ENCODE measurements at regions not wholly inside any gene's neighbourhood (a gene's known extent, or its start where the extent isn't known, plus 50 kb on each side); places are given as distances from the start of the nearest gene placed in this dataset.

DNA sequence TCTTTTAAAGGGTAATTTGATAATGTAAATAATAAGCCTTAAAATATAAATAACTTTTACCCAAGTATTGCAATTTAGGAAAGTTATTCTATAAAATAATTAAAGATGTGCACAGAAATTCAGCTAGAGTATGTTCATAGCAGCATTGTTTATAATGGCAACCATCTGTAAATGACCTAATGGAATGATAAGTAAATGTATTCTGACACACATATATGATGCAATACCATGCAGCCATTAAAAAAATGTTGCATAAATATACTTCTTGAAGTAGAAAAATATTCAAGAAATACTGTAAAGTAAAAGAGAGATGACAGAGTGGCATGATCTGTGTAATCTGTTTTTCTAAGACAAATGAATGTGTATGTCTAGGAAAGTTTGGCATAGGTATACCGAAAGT is 545.7 kb downstream of the ZEB2 start:
- intact Hi-C loops (cut with micrococcal nuclease) = no loop called here
- Mint-ChIP-seq H3K36me3 (no peaks in the 10 kb centered on the region), H3K27me3 (ENCODE audit: low read depth in 2 of 2) (no peaks in the 10 kb centered on the region), H3K4me3 (no peak overlapping the region), H3K9me3 (no peaks in the 10 kb centered on the region), H3K27ac (no peak overlapping the region), H3K4me1 (no peaks in the 10 kb centered on the region)
- no peaks in the 10 kb centered on the region for H3K9me3 ChIP-seq (ENCODE audit: control insufficient read depth, insufficient read depth, low read length)
- DNase-seq (no peak), ATAC-seq (no peak)
- TF ChIP-seq, protein P1, sequence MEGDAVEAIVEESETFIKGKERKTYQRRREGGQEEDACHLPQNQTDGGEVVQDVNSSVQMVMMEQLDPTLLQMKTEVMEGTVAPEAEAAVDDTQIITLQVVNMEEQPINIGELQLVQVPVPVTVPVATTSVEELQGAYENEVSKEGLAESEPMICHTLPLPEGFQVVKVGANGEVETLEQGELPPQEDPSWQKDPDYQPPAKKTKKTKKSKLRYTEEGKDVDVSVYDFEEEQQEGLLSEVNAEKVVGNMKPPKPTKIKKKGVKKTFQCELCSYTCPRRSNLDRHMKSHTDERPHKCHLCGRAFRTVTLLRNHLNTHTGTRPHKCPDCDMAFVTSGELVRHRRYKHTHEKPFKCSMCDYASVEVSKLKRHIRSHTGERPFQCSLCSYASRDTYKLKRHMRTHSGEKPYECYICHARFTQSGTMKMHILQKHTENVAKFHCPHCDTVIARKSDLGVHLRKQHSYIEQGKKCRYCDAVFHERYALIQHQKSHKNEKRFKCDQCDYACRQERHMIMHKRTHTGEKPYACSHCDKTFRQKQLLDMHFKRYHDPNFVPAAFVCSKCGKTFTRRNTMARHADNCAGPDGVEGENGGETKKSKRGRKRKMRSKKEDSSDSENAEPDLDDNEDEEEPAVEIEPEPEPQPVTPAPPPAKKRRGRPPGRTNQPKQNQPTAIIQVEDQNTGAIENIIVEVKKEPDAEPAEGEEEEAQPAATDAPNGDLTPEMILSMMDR (IDR thresholded peaks at IDR 0.05) = no peak
- H3K36me3 ChIP-seq (ENCODE audit: control insufficient read depth, insufficient read depth, low read length) = no peaks in the 10 kb centered on the region
- H3K27me3 ChIP-seq (ENCODE audit: control insufficient read depth, insufficient read depth, low read length) = no peaks in the 10 kb centered on the region
- H3K4me1 ChIP-seq (ENCODE audit: control insufficient read depth, insufficient read depth, low read length) = no peaks in the 10 kb centered on the region
- no CpG with 5 or more reads among the region's 1 CpG for WGBS (ENCODE audit: insufficient coverage)
- no peak overlapping the region for H3K27ac ChIP-seq (ENCODE audit: low read length)
- H3K4me3 ChIP-seq (ENCODE audit: low read length) = no peak overlapping the region

DNA sequence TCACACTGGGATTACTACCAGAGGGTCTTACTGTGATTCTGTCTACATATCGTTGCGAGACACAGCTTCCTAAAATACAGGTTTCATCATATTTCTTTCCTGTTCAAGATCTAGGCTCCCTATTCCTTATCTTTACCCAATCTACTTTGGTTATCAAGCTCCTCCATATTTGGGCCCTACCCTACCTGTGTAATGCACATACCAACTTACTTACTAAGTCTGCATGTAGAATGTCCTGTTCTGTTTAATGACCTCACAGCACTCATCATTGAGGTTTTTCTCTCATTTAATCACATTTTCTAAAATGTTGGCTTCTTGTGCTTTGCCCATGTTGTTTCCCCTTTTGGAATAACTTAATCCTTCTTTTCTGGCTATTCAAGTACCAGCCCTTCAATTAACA is 551.1 kb downstream of the ZEB2 start:
- H3K36me3 Mint-ChIP-seq = no peaks in the 10 kb centered on the region
- H3K27ac Mint-ChIP-seq = no peak overlapping the region
- intact Hi-C loops (cut with micrococcal nuclease) = no loop called here
- no peak for DNase-seq
- 90% methylated on average over 2 of the region's 2 CpGs for WGBS (ENCODE audit: insufficient coverage)
- H3K27ac ChIP-seq (ENCODE audit: low read length) = no peak overlapping the region
- no peaks in the 10 kb centered on the region for H3K27me3 Mint-ChIP-seq (ENCODE audit: low read depth in 2 of 2)
- H3K9me3 ChIP-seq (ENCODE audit: control insufficient read depth, insufficient read depth, low read length) = no peaks in the 10 kb centered on the region
- no peaks in the 10 kb centered on the region for H3K36me3 ChIP-seq (ENCODE audit: control insufficient read depth, insufficient read depth, low read length)
- no peaks in the 10 kb centered on the region for H3K27me3 ChIP-seq (ENCODE audit: control insufficient read depth, insufficient read depth, low read length)
- no peaks in the 10 kb centered on the region for H3K4me1 ChIP-seq (ENCODE audit: control insufficient read depth, insufficient read depth, low read length)
- no peak overlapping the region for H3K4me3 Mint-ChIP-seq
- H3K9me3 Mint-ChIP-seq = no peaks in the 10 kb centered on the region
- no peak for ATAC-seq
- H3K4me3 ChIP-seq (ENCODE audit: low read length) = no peak overlapping the region
- peaks cover 0 to 4% of the 10 kb centered on the region in 2 donors for H3K4me1 Mint-ChIP-seq
- TF ChIP-seq, protein P1 (IDR thresholded peaks at IDR 0.05) = no peak

DNA sequence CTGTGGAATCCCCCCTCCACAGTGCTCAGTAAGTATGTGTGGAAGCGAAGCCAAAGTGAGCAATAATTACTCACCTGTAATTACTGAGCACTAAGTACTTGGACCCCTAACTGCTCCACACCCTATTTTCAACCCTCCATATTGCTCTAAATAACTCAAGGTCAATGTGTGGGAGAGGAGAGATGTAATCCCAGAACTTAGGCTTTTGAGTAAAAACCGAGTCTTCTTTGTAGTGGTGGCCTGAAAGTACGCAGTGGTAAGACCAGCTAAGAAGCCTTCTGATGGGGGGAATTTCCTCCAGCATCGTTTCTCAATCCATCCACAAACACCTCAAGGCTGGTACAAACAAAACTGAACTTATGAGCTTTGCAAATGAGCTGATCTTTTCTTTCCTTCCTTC is 551.6 kb downstream of the ZEB2 start:
- peaks cover 0 to 4% of the 10 kb centered on the region in 2 donors for H3K4me1 Mint-ChIP-seq
- Histone ChIP-seq H3K27ac (ENCODE audit: low read length) (no peak overlapping the region), H3K4me1 (ENCODE audit: control insufficient read depth, insufficient read depth, low read length) (no peaks in the 10 kb centered on the region), H3K27me3 (ENCODE audit: control insufficient read depth, insufficient read depth, low read length) (no peaks in the 10 kb centered on the region), H3K9me3 (ENCODE audit: control insufficient read depth, insufficient read depth, low read length) (no peaks in the 10 kb centered on the region), H3K4me3 (ENCODE audit: low read length) (no peak overlapping the region), H3K36me3 (ENCODE audit: control insufficient read depth, insufficient read depth, low read length) (no peaks in the 10 kb centered on the region)
- no peaks in the 10 kb centered on the region for H3K9me3 Mint-ChIP-seq
- no peaks in the 10 kb centered on the region for H3K27me3 Mint-ChIP-seq (ENCODE audit: low read depth in 2 of 2)
- TF ChIP-seq, protein P1 (IDR thresholded peaks at IDR 0.05) = no peak
- intact Hi-C loops (cut with micrococcal nuclease) = no loop called here
- 75% methylated on average over 3 of the region's 4 CpGs for WGBS (ENCODE audit: insufficient coverage)
- no peak overlapping the region for H3K4me3 Mint-ChIP-seq
- H3K27ac Mint-ChIP-seq = no peak overlapping the region
- DNase-seq (no peak), ATAC-seq (no peak)
- H3K36me3 Mint-ChIP-seq = no peaks in the 10 kb centered on the region

DNA sequence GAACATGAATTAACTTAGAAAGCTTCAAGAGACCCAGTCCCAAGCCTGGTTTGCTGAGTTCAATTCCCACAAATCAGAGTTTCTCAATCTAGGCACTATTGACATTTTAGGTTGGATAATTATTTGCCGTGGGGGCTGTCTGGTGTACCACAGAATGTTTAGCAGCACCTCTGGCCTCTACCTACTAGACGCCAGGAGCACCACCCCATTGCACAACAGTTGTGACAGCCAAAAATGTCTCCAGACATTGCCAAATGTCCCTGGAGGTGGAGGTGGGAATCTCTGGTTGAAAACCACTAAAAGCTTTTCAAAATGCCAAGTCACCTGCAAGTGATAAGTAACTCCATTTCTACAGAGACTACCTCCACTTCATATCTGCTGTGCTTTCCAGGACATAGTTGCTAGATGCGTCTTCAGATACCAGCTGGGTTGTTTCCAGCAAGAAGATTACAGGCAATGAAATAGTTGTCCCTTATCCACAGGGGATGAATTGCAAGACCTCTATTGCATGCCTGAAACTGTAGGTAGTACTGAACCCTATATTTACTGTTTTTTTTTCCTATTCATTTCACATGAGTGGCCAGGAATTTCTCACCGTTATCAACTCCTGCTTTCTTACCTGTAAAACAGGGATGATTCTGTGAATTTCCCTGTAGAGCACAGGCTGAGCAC is 554.3 kb downstream of the ZEB2 start:
- ATAC-seq = no peak
- no peak overlapping the region for H3K4me3 Mint-ChIP-seq
- intact Hi-C loops (cut with micrococcal nuclease) = no loop called here
- Histone ChIP-seq H3K9me3 (ENCODE audit: control insufficient read depth, insufficient read depth, low read length) (no peaks in the 10 kb centered on the region), H3K27me3 (ENCODE audit: control insufficient read depth, insufficient read depth, low read length) (no peaks in the 10 kb centered on the region), H3K36me3 (ENCODE audit: control insufficient read depth, insufficient read depth, low read length) (no peaks in the 10 kb centered on the region), H3K4me1 (ENCODE audit: control insufficient read depth, insufficient read depth, low read length) (no peaks in the 10 kb centered on the region), H3K27ac (ENCODE audit: low read length) (no peak overlapping the region), H3K4me3 (ENCODE audit: low read length) (no peak overlapping the region)
- H3K27me3 Mint-ChIP-seq (ENCODE audit: low read depth in 2 of 2) = no peaks in the 10 kb centered on the region
- TF ChIP-seq, protein P1 (IDR thresholded peaks at IDR 0.05) = no peak
- no peaks in the 10 kb centered on the region for H3K36me3 Mint-ChIP-seq
- 100% methylated on average over 4 of the region's 4 CpGs for WGBS (ENCODE audit: insufficient coverage)
- no peak for DNase-seq
- H3K27ac Mint-ChIP-seq = no peak overlapping the region
- peaks cover 0 to 4% of the 10 kb centered on the region in 2 donors for H3K4me1 Mint-ChIP-seq
- peaks cover 0 to 3% of the 10 kb centered on the region in 2 donors for H3K9me3 Mint-ChIP-seq

Data from natural killer cell (primary cell).